Naive thymus-derived CD8-positive, alpha-beta T cell (primary cell): ENCODE measurements at regions not wholly inside any gene's neighbourhood (a gene's known extent, or its start where the extent isn't known, plus 50 kb on each side); places are given as distances from the start of the nearest gene placed in this dataset.
A peak's percentile ranks its signal among the peaks of the same experiment; 100 is the strongest.

Source experiments
- ATAC-seq, 2 donors: fragments of 150-1000 bp; cut with Tn5 transposase in 1 of 2; sonication (Bioruptor Pico), chemical (Tn5 transposase) in 1 of 2; 1 replicate in 1 of 2; 2 replicates in 1 of 2; pipeline ENCODE4 v1.10.0; 2021; ENCODE audit warnings: mild to moderate bottlenecking in 2 of 2, moderate library complexity in 2 of 2
- POLR2A ChIA-PET: fragments of 350-600 bp; sonication (Branson Sonifier 250); formaldehyde crosslinking; loops from one replicate; lab custom pipeline; 2021; ENCODE audit warnings: antibody characterized with exemption; lab: Charles Lee
- DNase-seq, 10 donors: peaks; one replicate each; pipeline versions ENCODE4 v3.0.0 to v3.0.0-alpha.2; 2020 to 2022
- H3K27ac Mint-ChIP-seq, 10 donors: one replicate each; pipeline ENCODE4 v1.8.0; 2020 to 2022; ENCODE audit warnings: mild to moderate bottlenecking in 10 of 10, mixed read lengths in 10 of 10, moderate library complexity in 4 of 10, inconsistent platforms in 1 of 10
- H3K27me3 Mint-ChIP-seq, 5 donors: one replicate each; pipeline ENCODE4 v1.8.0; 2021 to 2022; ENCODE audit warnings: mixed read lengths in 5 of 5
- H3K36me3 Mint-ChIP-seq, 3 donors: one replicate each; pipeline ENCODE4 v1.8.0; 2020 to 2022; ENCODE audit warnings: mixed read lengths in 3 of 3, mild to moderate bottlenecking in 2 of 3, inconsistent platforms in 1 of 3
- H3K4me1 Mint-ChIP-seq, 4 donors: one replicate each; pipeline ENCODE4 v1.8.0; 2021 to 2022; ENCODE audit warnings: mixed read lengths in 4 of 4
- H3K4me3 Mint-ChIP-seq, 10 donors: one replicate each; pipeline ENCODE4 v1.8.0; 2020 to 2022; ENCODE audit warnings: mild to moderate bottlenecking in 10 of 10, mixed read lengths in 10 of 10, moderate library complexity in 6 of 10, inconsistent platforms in 1 of 10
- H3K9me3 Mint-ChIP-seq, 9 donors: one replicate each; pipeline ENCODE4 v1.8.0; 2020 to 2022; ENCODE audit warnings: mixed read lengths in 9 of 9, mild to moderate bottlenecking in 3 of 9, inconsistent platforms in 1 of 9, moderate library complexity in 1 of 9

GRCh38 chr14:22463763-22464173 is 125.3 kb downstream of the DAD1 start:
- H3K4me1 Mint-ChIP-seq: peaks cover 0 to 58% (median 0%) of the 10 kb centered on the region in 4 donors
- DNase-seq (no peak), ATAC-seq (no peak)
- H3K9me3 Mint-ChIP-seq: no peaks in the 10 kb centered on the region
- peak overlapping the region in 1 of 10 donors; percentile 63 for H3K27ac Mint-ChIP-seq
- H3K4me3 Mint-ChIP-seq: no peak overlapping the region
- POLR2A ChIA-PET: no interaction called here
- no peaks in the 10 kb centered on the region for H3K27me3 Mint-ChIP-seq
- no peaks in the 10 kb centered on the region for H3K36me3 Mint-ChIP-seq

GRCh38 chr14:22462923-22463322 is 126.1 kb downstream of the DAD1 start:
- no peaks in the 10 kb centered on the region for H3K9me3 Mint-ChIP-seq
- H3K27me3 Mint-ChIP-seq: no peaks in the 10 kb centered on the region
- H3K4me1 Mint-ChIP-seq: peaks cover 0 to 54% (median 0%) of the 10 kb centered on the region in 4 donors
- H3K4me3 Mint-ChIP-seq: peak overlapping the region in 1 of 10 donors; percentile 39
- POLR2A ChIA-PET: no interaction called here
- DNase-seq: no peak
- H3K27ac Mint-ChIP-seq: peak overlapping the region in 1 of 10 donors; percentile 65
- H3K36me3 Mint-ChIP-seq: no peaks in the 10 kb centered on the region
- ATAC-seq: no peak

- Mint-ChIP-seq H3K27me3 (no peaks in the 10 kb centered on the region), H3K4me3 (peak overlapping the region in 1 of 10 donors; percentile 43), H3K4me1 (peaks cover 0 to 50% (median 0%) of the 10 kb centered on the region in 4 donors), H3K27ac (peak overlapping the region in 1 of 10 donors; percentile 48), H3K36me3 (no peaks in the 10 kb centered on the region), H3K9me3 (no peaks in the 10 kb centered on the region)
- POLR2A ChIA-PET: no interaction called here
- ATAC-seq: no peak
- no peak for DNase-seq
Observed at GRCh38 chr14:22460461-22461195, 128.4 kb downstream of the DAD1 start.

GRCh38 chr14:22458737-22459136 is 130.3 kb downstream of the DAD1 start:
- DNase-seq (no peak), ATAC-seq (no peak)
- Mint-ChIP-seq H3K27me3 (no peaks in the 10 kb centered on the region), H3K27ac (peak overlapping the region in 1 of 10 donors; percentile 56), H3K4me1 (peaks cover 0 to 43% (median 0%) of the 10 kb centered on the region in 4 donors), H3K9me3 (no peaks in the 10 kb centered on the region), H3K36me3 (no peaks in the 10 kb centered on the region), H3K4me3 (peak overlapping the region in 1 of 10 donors; percentile 71)
- POLR2A ChIA-PET: no interaction called here

- Mint-ChIP-seq H3K4me3 (peak overlapping the region in 1 of 10 donors; percentile 71), H3K27ac (peak overlapping the region in 1 of 10 donors; percentile 56), H3K4me1 (peaks cover 0 to 39% (median 0%) of the 10 kb centered on the region in 4 donors), H3K27me3 (no peaks in the 10 kb centered on the region), H3K9me3 (no peaks in the 10 kb centered on the region), H3K36me3 (no peaks in the 10 kb centered on the region)
- POLR2A ChIA-PET: no interaction called here
- ATAC-seq: no peak
- no peak for DNase-seq
Observed at GRCh38 chr14:22456998-22457594, 131.9 kb downstream of the DAD1 start.

- ATAC-seq (no peak), DNase-seq (no peak)
- Mint-ChIP-seq H3K36me3 (no peaks in the 10 kb centered on the region), H3K27ac (peak overlapping the region in 1 of 10 donors; percentile 67), H3K4me3 (peak overlapping the region in 1 of 10 donors; percentile 71), H3K9me3 (no peaks in the 10 kb centered on the region), H3K4me1 (peaks cover 0 to 32% (median 0%) of the 10 kb centered on the region in 4 donors), H3K27me3 (no peaks in the 10 kb centered on the region)
- POLR2A ChIA-PET: no interaction called here
Observed at GRCh38 chr14:22456421-22456820, 132.6 kb downstream of the DAD1 start.

GRCh38 chr14:22452330-22452729 is 136.7 kb downstream of the DAD1 start:
- no peaks in the 10 kb centered on the region for H3K27me3 Mint-ChIP-seq
- peaks cover 0 to 43% (median 0%) of the 10 kb centered on the region in 4 donors for H3K4me1 Mint-ChIP-seq
- peak overlapping the region in 3 of 10 donors; percentile 33 to 84 (median 58) for H3K4me3 Mint-ChIP-seq
- H3K9me3 Mint-ChIP-seq: no peaks in the 10 kb centered on the region
- H3K27ac Mint-ChIP-seq: peak overlapping the region in 1 of 10 donors; percentile 71
- POLR2A ChIA-PET: no interaction called here
- H3K36me3 Mint-ChIP-seq: no peaks in the 10 kb centered on the region
- no peak for ATAC-seq
- no peak for DNase-seq

- H3K4me3 Mint-ChIP-seq: peak overlapping the region in 2 of 10 donors; percentile 19 to 84
- ATAC-seq: no peak
- no peak for DNase-seq
- H3K36me3 Mint-ChIP-seq: no peaks in the 10 kb centered on the region
- H3K9me3 Mint-ChIP-seq: no peaks in the 10 kb centered on the region
- H3K27ac Mint-ChIP-seq: no peak overlapping the region
- POLR2A ChIA-PET: no interaction called here
- no peaks in the 10 kb centered on the region for H3K27me3 Mint-ChIP-seq
- peaks cover 0 to 38% (median 0%) of the 10 kb centered on the region in 4 donors for H3K4me1 Mint-ChIP-seq
Observed at GRCh38 chr14:22450266-22450665, 138.8 kb downstream of the DAD1 start.

- Mint-ChIP-seq H3K4me3 (peak overlapping the region in 1 of 10 donors; percentile 84), H3K27ac (peak overlapping the region in 1 of 10 donors; percentile 41), H3K36me3 (no peaks in the 10 kb centered on the region), H3K9me3 (no peaks in the 10 kb centered on the region), H3K4me1 (peaks cover 0 to 35% (median 0%) of the 10 kb centered on the region in 4 donors), H3K27me3 (no peaks in the 10 kb centered on the region)
- ATAC-seq (no peak), DNase-seq (no peak)
- POLR2A ChIA-PET: no interaction called here
Observed at GRCh38 chr14:22449600-22449905, 139.5 kb downstream of the DAD1 start.

GRCh38 chr14:22448905-22449599 is 140.0 kb downstream of the DAD1 start:
- peak overlapping the region in 1 of 10 donors; percentile 73 for H3K27ac Mint-ChIP-seq
- H3K9me3 Mint-ChIP-seq: no peaks in the 10 kb centered on the region
- no peaks in the 10 kb centered on the region for H3K36me3 Mint-ChIP-seq
- DNase-seq (no peak), ATAC-seq (no peak)
- POLR2A ChIA-PET: no interaction called here
- H3K4me1 Mint-ChIP-seq: peaks cover 0 to 33% (median 0%) of the 10 kb centered on the region in 4 donors
- H3K27me3 Mint-ChIP-seq: no peaks in the 10 kb centered on the region
- H3K4me3 Mint-ChIP-seq: peak overlapping the region in 1 of 10 donors; percentile 84

GRCh38 chr14:22448035-22448904 is 140.8 kb downstream of the DAD1 start:
- Mint-ChIP-seq H3K36me3 (no peaks in the 10 kb centered on the region), H3K4me1 (peaks cover 0 to 28% (median 0%) of the 10 kb centered on the region in 4 donors), H3K27ac (peak overlapping the region in 1 of 10 donors; percentile 73), H3K4me3 (peak overlapping the region in 1 of 10 donors; percentile 84), H3K27me3 (no peaks in the 10 kb centered on the region), H3K9me3 (no peaks in the 10 kb centered on the region)
- DNase-seq (no peak), ATAC-seq (no peak)
- POLR2A ChIA-PET: no interaction called here

- no peaks in the 10 kb centered on the region for H3K9me3 Mint-ChIP-seq
- DNase-seq (no peak), ATAC-seq (no peak)
- H3K4me1 Mint-ChIP-seq: peaks cover 0 to 17% (median 0%) of the 10 kb centered on the region in 4 donors
- H3K36me3 Mint-ChIP-seq: no peaks in the 10 kb centered on the region
- H3K4me3 Mint-ChIP-seq: no peak overlapping the region
- no peaks in the 10 kb centered on the region for H3K27me3 Mint-ChIP-seq
- POLR2A ChIA-PET: no interaction called here
- H3K27ac Mint-ChIP-seq: no peak overlapping the region
Observed at GRCh38 chr14:22438742-22439141, 150.3 kb downstream of the DAD1 start.
